ENCODE measurements at regions not wholly inside any gene's neighbourhood (a gene's known extent, or its start where the extent isn't known, plus 50 kb on each side); places are given as distances from the start of the nearest gene placed in this dataset.
"Not testable (repeated sequence)": the region's sequence is repeated elsewhere in the genome, so short reads cannot be mapped to it uniquely, and the experiment has no call there.

DNA sequence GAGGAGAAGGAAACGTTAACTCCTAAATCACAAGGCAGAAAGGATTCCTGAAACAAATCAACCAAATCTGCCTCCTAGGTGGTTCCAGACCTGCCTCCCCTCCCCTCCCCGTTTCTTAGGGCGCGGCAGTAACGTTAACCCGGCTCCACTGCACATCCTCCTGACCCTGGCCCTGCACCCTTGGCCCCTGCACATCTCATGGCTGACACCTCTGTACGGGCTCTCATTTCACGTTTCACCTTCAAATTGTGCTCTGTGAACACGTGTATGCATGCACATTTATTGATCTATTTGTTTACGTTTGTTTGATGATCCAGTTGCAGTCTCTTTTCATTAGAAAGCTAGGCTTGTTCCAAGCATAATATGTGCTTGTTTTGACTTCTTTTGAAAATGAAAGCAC, 358.1 kb downstream of the ADGRD1 start:
- TF ChIP-seq ZFX (IDR thresholded peaks at IDR 0.05), result no peak
- TF ChIP-seq, protein P1, sequence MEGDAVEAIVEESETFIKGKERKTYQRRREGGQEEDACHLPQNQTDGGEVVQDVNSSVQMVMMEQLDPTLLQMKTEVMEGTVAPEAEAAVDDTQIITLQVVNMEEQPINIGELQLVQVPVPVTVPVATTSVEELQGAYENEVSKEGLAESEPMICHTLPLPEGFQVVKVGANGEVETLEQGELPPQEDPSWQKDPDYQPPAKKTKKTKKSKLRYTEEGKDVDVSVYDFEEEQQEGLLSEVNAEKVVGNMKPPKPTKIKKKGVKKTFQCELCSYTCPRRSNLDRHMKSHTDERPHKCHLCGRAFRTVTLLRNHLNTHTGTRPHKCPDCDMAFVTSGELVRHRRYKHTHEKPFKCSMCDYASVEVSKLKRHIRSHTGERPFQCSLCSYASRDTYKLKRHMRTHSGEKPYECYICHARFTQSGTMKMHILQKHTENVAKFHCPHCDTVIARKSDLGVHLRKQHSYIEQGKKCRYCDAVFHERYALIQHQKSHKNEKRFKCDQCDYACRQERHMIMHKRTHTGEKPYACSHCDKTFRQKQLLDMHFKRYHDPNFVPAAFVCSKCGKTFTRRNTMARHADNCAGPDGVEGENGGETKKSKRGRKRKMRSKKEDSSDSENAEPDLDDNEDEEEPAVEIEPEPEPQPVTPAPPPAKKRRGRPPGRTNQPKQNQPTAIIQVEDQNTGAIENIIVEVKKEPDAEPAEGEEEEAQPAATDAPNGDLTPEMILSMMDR (conservative IDR thresholded peaks at IDR 0.05), result no peak
- no peak overlapping the region for H3K27ac ChIP-seq

DNA sequence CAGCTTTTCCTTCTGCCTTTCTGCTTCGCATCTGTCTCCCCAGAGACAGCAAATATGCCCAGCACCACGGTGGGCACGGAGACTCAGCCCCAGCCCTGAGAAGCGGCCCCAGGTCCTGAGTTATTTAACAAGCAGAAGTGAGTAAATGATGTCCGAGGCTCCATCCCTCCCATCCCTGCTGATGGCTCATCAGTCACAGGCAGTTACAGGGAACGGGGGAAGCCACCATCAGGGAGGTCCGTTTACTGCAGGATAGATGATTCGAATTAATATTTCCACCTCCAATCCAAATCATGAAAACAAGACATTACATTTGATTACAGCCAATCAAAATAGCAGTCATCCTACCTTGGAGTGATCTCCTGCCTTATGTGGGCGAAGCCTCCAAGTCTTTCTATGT, 358.7 kb downstream of the ADGRD1 start:
- H3K27ac ChIP-seq, result not testable (repeated sequence)

DNA sequence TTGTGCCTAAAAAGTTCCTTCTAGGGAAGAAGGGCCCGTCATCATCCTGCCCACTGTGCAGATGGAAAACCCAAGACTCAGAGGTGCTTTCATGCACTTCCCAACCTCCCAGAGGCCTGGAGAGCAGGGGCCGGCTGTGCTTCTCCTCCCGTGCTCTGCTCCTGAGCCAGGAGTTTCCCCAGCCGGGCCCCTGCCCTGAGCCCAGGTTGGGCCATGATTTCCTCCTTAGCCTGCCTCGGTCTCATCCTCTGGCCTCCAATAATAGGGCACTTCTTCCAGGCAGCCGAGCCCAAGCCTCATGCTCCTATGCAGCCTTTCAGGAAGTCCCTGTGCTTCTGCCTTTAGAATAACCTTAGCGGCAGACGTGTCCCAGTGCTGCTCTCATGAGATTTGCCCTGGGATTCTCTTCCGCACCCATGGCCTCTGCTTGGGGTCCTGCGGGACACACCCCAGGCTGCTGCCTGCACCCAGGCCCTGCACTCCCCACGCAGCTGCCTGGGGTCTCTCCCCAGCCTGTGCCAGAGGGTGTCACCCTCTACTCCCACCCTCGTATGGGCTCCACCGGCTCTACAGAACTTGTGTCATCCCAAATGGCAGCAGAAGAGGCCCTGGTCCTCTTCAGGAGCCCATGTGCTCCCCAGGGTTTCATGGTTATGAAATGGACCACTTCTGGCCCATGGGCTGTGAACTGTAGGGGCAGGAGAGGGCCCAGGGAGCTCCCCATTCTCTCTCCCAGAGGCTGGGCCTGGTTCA, 359.3 kb downstream of the ADGRD1 start:
- no peak overlapping the region for H3K27ac ChIP-seq
- TF ChIP-seq, protein P1 (conservative IDR thresholded peaks at IDR 0.05), result no peak
- TF ChIP-seq ZFX (IDR thresholded peaks at IDR 0.05), result no peak

DNA sequence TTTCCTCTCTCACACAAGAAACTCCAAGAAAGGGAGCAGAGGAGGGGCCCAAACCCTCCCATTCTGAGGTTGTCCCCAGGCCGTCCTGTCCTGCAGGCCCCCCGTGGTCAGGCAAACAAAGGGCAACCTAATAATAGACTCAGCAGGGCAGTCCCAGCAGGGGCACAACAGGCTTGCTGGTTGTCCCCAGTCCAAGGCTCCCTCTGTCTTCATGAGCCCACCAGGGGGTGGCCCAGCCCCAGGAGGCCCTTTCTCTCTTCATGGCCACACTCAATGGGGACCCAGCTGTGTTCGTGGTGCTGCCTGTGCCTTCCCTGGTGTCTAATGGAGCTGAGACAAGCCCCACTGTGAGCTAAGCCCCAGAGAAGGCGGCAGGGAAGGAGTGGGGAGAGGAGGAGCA, 359.9 kb downstream of the ADGRD1 start:
- no peak for TF ChIP-seq ZFX (IDR thresholded peaks at IDR 0.05)
- TF ChIP-seq, protein P1 (conservative IDR thresholded peaks at IDR 0.05), result no peak
- H3K27ac ChIP-seq, result no peak overlapping the region

DNA sequence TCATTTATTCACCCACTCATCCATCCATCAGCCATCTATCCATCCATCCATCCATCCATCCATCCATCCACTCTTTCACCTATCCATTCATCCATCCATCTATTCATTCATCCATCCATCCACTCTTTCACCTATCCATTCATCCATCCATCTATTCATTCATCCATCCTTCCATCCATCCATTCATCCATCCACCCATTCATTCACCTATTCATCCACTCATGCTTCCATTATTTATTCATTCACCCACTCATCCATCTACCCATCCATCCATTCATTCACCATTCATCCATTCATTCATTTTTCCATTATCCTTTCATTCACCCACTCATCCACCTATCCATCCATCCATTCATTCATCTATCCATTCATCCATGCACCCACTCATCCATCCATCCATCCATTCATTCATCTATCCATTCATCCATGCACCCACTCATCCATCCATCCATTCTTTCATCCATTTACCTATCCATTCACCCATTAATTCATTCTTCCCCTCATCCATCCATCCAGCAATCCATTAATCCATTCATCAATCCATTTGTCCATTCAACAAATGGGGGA, 360.9 kb downstream of the ADGRD1 start:
- TF ChIP-seq, protein P1 (conservative IDR thresholded peaks at IDR 0.05), result no peak
- TF ChIP-seq ZFX (IDR thresholded peaks at IDR 0.05), result no peak
- H3K27ac ChIP-seq, result no peak overlapping the region

DNA sequence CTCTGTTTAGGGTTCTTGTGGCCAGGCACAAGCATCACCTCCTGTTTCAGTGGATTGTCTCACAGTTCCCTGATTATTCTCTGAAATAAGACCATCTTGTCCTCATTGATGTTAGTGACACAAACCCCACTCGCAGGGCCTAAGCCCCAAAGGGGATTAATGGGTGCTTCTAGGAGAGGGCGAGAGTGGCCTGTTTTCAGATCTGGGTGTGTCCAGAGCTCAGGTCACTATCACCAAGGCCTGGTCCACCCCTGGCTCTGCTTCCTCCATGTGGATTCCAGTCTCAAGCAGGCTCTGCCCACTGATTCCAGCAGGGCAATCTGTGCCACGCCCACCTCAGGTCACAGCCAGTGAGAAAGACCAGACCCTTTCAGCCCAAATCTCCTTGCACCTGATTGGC, 361.9 kb downstream of the ADGRD1 start:
- no peak overlapping the region for H3K27ac ChIP-seq
- TF ChIP-seq, protein P1 (conservative IDR thresholded peaks at IDR 0.05), result no peak
- TF ChIP-seq ZFX (IDR thresholded peaks at IDR 0.05), result no peak

DNA sequence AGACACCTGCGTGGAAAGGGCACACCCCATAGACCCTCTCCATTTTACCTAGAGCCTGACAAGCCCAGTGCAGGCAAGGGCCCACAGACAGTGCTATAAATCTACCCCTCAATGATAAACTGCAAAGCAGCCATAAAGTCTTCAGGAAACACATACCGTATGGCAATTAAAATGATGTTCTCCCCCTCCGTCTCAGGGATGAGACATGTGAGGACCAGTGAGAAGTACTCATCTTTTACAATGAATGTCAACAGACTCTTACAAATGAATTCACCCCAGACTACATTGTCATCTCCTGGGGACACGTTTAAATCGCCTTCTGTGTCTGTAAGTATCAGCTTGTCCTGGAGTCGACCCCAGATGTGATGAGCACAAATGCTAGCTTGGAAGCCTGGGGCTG, 362.7 kb downstream of the ADGRD1 start:
- no peak overlapping the region for H3K27ac ChIP-seq
- TF ChIP-seq, protein P1 (conservative IDR thresholded peaks at IDR 0.05), result no peak
- no peak for TF ChIP-seq ZFX (IDR thresholded peaks at IDR 0.05)
